ENCODE measurements at regions not wholly inside any gene's neighbourhood (a gene's known extent, or its start where the extent isn't known, plus 50 kb on each side); places are given as distances from the start of the nearest gene placed in this dataset.
A peak's percentile ranks its signal among the peaks of the same experiment; 100 is the strongest.

GRCh38 chr15:67915461-67916374, 75.9 kb upstream of the RNU6-1 start:
- Histone ChIP-seq H3K36me3 (ENCODE audit: low read depth) (no peaks in the 10 kb centered on the region), H3K4me1 (replicated peaks; ENCODE audit: insufficient read depth) (0 out of 2 replicates have a peak, but pooled peaks cover 11% of the 10 kb centered on the region), H3K4me3 (no peak overlapping the region), H4K20me1 (ENCODE audit: insufficient read depth) (no peaks in the 10 kb centered on the region), H3K9me2 (ENCODE audit: insufficient read depth) (no peaks in the 10 kb centered on the region), H3F3A (ENCODE audit: insufficient read depth, low read depth) (no peaks in the 10 kb centered on the region), H2AFZ (no peak overlapping the region), H3K9me3 (ENCODE audit: insufficient read depth, low read depth) (no peaks in the 10 kb centered on the region), H3K27ac (no peak overlapping the region), H3K27me3 (ENCODE audit: insufficient read depth, low read depth) (no peaks in the 10 kb centered on the region), H3K79me2 (ENCODE audit: low read depth) (no peaks in the 10 kb centered on the region), H3K4me2 (peak overlapping the region; percentile 28; the same call in 1 of the 2 replicates)
- no peak for DNase-seq
- no TSS peak for BruUV-seq (replicated peaks)
- intact Hi-C loops (cut with micrococcal nuclease; ENCODE audit: unreplicated experiment) = no loop called here
- ChIA-PET POLR2A (ENCODE audit: unreplicated experiment) (interaction anchor here (0.6 kb wide), 1 partner anchor 279 kb away, joined by 13 read pairs; no protein-coding TSS in a partner anchor), CTCF (interaction anchor here (0.7 kb wide), 1 partner anchor 51 kb away, joined by 9 read pairs; no protein-coding TSS in a partner anchor)
- no peak for TF ChIP-seq EZH2 (IDR thresholded peaks at IDR 0.05; ENCODE audit: low read depth)
- TF ChIP-seq CTCF (conservative IDR thresholded peaks at IDR 0.05) = no peak

GRCh38 chr15:67916565-67916964, 76.7 kb upstream of the RNU6-1 start:
- H3K4me3 ChIP-seq = no peak overlapping the region
- H3K27me3 ChIP-seq (ENCODE audit: insufficient read depth, low read depth) = no peaks in the 10 kb centered on the region
- no peaks in the 10 kb centered on the region for H3K9me3 ChIP-seq (ENCODE audit: insufficient read depth, low read depth)
- H3K9me2 ChIP-seq (ENCODE audit: insufficient read depth) = no peaks in the 10 kb centered on the region
- no peak for TF ChIP-seq EZH2 (IDR thresholded peaks at IDR 0.05; ENCODE audit: low read depth)
- TF ChIP-seq CTCF (conservative IDR thresholded peaks at IDR 0.05) = no peak
- BruUV-seq (replicated peaks) = no TSS peak
- no peak overlapping the region for H3K27ac ChIP-seq
- no peak for DNase-seq
- no peaks in the 10 kb centered on the region for H3K79me2 ChIP-seq (ENCODE audit: low read depth)
- H3K4me1 ChIP-seq (replicated peaks; ENCODE audit: insufficient read depth) = 0 out of 2 replicates have a peak, but pooled peaks cover 11% of the 10 kb centered on the region
- ChIA-PET CTCF (no interaction called here), POLR2A (ENCODE audit: unreplicated experiment) (no interaction called here)
- no peak overlapping the region for H2AFZ ChIP-seq
- H3F3A ChIP-seq (ENCODE audit: insufficient read depth, low read depth) = no peaks in the 10 kb centered on the region
- intact Hi-C loops (cut with micrococcal nuclease; ENCODE audit: unreplicated experiment) = no loop called here
- H3K4me2 ChIP-seq = no peak overlapping the region
- H4K20me1 ChIP-seq (ENCODE audit: insufficient read depth) = no peaks in the 10 kb centered on the region
- no peaks in the 10 kb centered on the region for H3K36me3 ChIP-seq (ENCODE audit: low read depth)

GRCh38 chr15:67917037-67917436, 77.2 kb upstream of the RNU6-1 start:
- Histone ChIP-seq H3K36me3 (ENCODE audit: low read depth) (no peaks in the 10 kb centered on the region), H3K4me2 (no peak overlapping the region), H3K27me3 (ENCODE audit: insufficient read depth, low read depth) (no peaks in the 10 kb centered on the region), H2AFZ (no peak overlapping the region), H3F3A (ENCODE audit: insufficient read depth, low read depth) (no peaks in the 10 kb centered on the region), H3K79me2 (ENCODE audit: low read depth) (no peaks in the 10 kb centered on the region), H3K9me3 (ENCODE audit: insufficient read depth, low read depth) (no peaks in the 10 kb centered on the region), H3K4me1 (replicated peaks; ENCODE audit: insufficient read depth) (0 out of 2 replicates have a peak, but pooled peaks cover 11% of the 10 kb centered on the region), H3K27ac (no peak overlapping the region), H3K9me2 (ENCODE audit: insufficient read depth) (no peaks in the 10 kb centered on the region), H3K4me3 (no peak overlapping the region), H4K20me1 (ENCODE audit: insufficient read depth) (no peaks in the 10 kb centered on the region)
- intact Hi-C loops (cut with micrococcal nuclease; ENCODE audit: unreplicated experiment) = no loop called here
- no peak for DNase-seq
- CTCF ChIA-PET = no interaction called here
- no peak for TF ChIP-seq CTCF (conservative IDR thresholded peaks at IDR 0.05)
- TF ChIP-seq EZH2 (IDR thresholded peaks at IDR 0.05; ENCODE audit: low read depth) = no peak
- POLR2A ChIA-PET (ENCODE audit: unreplicated experiment) = no interaction called here
- BruUV-seq (replicated peaks) = no TSS peak
